Renal cortex interstitium (tissue), 11 donors: ENCODE measurements at regions not wholly inside any gene's neighbourhood (a gene's known extent, or its start where the extent isn't known, plus 50 kb on each side); places are given as distances from the start of the nearest gene placed in this dataset.

Source experiments
- DNase-seq, 11 donors: peaks; one replicate each; pipeline ENCODE4 v3.0.0-alpha.2; 2013; ENCODE audit warnings: low read depth in 9 of 11, low spot score in 4 of 11; ENCODE audit errors: extremely low read depth in 1 of 11

DNA sequence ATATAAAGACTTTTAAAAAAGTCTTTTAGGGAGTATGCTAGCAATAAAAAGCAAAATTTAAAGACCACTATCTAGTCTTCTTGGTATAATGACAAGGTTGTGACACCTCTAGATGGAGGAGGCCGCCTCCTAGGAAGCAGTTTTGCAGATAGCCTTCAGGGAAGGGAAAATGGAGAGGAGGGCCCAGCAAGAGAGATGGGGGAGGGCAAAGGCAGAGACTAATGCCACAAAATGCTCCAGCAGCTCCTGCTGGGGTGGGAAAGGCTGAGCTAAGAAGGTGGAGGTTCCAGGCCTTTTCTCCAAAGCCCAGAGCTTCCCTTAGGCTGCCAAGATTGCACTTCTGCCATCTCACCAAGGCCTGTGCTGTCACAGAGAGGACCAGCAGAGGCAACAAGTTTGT is 153.9 kb upstream of the THSD7B start:
- no peak for DNase-seq

DNA sequence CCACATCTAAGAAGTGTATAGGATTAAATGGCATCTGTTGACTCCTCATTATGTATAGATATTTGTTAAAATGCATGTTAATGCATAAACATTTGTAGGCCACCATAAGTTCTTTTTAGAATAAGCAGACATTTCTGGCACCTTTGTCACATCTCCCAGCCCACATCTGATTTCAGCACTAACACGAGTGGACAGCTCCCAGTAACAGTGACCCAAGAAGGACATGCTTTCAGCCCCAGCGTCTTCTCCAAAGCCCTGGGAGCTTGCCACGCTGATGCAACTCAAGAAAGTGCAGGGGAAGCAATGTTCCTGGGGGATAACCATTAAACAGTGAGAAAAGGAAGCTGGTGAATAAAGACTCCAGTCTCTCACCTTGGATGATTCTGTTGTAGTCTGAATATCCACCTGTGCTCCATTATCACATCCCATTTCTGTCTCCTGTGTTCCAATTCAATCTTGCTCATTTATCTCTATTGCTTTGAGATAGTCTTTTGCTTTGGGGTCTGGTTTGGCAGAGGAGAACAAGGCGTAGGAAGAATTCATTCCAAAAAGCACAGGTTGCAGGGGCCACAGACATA is 182.6 kb upstream of the THSD7B start:
- peak; percentile 9 to 54 (median 39) for DNase-seq

DNA sequence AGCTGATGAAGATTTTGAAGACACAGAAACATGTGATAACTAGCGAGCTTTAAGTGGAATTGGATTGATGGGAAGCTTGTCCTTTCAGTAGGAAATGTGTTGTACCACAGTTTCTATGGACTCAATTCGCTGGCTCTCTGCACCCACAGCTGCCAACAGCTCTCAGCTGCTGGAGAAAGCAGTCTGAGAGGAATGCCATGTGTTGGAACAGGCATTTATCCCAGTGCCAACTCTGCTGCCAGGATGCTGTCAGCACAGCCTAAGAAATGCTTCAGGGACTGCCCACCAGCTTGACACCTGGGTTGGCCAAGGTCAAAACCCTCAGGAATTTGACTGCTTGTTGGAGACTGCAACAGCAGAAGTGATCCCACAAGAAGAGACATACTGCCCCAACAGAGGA is 193.0 kb upstream of the THSD7B start:
- no peak for DNase-seq

DNA sequence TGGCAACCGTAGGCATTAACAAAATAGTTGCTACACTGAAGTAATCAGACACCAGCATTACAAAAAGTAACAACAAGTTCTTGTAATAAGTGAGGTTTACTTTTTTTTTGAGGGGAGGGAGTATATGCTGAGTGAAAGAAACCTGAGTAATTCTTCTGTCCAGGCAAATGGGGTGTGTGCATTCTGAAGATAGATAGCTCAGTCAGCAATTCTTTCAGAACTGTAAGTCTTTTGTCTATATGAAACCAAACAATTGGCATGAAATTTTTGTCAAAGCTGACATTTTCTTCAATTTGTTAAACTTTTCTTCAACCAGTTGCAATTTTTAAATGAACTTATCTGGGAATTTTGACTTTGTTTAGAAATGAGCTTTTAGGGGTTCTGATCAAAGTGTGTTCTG is 208.1 kb upstream of the THSD7B start:
- no peak for DNase-seq

DNA sequence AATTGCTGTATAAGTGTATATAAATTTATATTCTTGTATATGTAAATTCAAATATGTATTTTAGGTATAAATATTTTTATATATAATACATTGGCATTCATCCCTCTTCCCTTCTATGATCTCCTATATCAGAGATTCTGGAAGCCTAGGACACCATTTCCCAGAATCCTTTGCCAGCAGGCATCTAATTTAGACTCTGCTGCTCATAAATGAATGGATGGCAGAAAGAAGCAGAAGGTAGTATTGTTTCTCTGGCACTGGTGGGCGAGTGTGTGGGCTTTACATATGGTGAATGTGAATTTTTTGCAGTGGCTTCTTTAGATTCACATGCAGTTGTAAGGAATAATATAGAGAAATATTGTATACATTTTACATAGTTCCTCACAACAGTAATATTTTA is 215.2 kb upstream of the THSD7B start:
- DNase-seq = no peak

DNA sequence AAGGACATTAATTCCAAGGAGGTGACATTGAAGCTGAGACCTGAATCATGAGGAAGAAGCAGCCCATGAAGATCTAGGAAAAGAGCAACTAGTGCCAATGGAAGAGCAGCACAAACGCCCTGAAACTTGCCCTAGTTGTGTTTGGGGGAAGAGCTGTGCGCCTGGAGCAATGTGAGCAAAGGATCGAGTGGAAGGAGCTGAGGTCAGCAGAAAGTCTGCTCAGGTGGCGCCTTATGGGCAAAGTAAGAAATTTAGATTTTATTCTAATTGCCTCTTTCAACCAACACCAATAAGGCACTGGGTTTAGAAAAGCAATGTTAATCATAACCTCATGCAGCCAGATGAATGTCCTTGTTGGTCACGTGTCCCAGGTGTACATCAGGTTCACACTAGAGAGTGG is 226.0 kb upstream of the THSD7B start:
- DNase-seq = no peak

DNA sequence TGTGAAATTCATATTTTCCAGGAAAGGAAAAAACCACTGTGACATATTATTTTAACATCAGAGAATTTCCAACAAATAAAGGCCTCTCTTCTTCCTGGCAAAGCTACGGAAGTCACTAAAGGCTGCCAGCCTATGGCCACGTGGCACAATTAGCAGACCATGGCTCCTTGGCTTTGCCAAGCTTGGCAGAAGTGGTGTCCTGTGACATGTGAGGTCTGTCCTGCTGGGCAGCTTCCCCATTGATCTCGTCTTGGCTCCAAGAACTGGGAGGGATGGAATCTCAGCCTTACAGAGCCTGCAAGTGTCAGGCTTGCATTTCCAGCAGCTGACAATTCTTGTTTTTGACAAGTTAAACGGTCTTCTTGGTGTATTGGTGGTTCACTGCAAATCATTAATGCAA is 226.9 kb upstream of the THSD7B start:
- no peak for DNase-seq

DNA sequence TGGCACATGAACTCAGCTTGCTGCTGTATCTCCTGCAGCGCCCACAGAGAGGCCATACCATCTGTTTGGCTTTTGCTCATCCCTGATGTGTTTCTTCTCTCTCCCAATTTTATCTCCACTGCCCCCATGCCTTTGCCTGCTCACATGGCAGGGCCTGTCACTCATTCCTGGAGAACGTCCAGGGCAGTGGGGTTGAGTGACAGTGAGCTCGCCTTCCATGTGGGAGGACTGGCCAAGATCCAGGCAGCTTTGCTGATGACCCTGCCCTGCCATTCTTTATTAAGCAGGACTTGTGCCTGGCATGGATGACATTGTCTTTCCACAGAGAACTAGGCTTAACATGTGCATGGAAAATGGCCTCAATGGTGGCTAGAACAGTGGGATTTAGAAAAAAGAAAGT is 230.5 kb upstream of the THSD7B start:
- no peak for DNase-seq

DNA sequence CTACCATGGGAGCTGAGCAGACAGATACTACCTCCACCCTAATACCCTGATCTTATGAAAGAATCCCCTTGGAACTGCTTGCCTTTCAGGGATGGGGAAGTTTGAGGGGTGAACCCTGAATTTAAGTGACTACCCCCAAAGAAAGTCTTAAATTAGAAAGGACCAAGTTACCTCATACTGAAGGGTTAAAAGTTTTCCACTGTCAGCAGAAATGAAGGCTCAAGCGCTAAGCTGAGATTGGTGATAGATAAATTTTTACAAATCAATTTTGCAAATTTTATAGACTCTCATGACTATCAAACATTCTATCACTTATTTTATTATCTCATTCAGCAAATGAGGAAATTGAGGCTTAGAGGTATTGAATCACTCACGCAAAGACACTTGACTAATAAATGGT is 233.2 kb upstream of the THSD7B start:
- no peak for DNase-seq

DNA sequence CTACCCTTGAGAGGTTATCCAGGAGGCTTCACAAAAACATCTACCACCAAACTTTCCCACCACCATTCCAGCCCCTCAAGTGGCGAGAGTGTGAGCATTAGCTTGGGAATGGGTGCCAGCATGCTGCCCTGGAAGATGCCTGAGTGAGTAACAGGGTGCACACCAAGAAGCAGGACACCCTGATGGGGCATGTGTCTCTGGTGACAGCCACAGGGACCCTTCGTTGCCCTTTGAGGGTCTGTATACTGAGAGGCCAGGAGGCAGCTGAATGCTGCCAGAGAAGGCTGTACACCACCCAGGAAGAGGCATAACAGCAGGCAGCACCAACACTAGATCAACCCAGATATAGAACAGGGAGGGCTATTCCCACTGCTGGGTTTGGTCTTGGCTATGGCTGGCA is 233.6 kb upstream of the THSD7B start:
- no peak for DNase-seq

DNA sequence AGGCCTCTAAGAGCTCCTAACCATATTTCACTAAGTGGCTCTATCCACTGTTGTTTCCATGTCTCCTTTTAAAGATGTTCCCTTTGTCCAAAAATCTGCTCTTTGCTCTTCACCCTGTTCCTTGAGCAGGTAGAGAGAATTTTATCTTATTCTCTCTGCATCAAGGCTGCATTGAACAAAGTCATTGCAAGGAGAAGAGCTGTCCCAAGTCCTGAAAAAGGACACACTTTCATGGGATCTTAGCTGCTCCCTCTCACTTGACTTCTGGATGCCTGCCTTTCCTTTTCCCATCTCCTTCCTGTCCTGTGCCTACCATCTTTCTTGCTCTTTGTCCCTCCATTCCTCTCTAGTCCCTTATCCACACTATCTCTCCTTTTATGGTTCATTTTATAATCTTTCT is 235.2 kb upstream of the THSD7B start:
- DNase-seq = peak in 6 of 11 donors; percentile 1 to 10 (median 3)

DNA sequence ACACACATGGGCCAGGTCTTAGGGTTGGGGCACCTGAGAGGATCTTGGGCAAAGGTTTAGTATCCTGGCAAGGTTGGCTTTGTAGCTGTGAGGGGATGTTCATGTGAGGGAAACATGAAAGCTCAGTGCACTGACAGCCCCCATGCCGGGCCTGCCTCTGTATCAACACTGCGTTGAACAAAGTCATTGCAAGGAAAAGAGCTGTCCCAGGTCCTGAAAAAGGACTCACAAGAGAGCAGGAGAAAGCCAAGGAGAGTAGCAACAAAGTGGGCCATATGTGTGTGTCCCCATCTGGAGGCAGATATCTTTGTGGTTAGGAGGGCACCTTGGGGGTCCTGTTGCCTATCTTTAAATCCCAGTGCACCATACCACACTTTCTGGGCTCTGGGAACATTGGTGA is 237.8 kb upstream of the THSD7B start:
- peak; percentile 4 to 65 (median 54) for DNase-seq

DNA sequence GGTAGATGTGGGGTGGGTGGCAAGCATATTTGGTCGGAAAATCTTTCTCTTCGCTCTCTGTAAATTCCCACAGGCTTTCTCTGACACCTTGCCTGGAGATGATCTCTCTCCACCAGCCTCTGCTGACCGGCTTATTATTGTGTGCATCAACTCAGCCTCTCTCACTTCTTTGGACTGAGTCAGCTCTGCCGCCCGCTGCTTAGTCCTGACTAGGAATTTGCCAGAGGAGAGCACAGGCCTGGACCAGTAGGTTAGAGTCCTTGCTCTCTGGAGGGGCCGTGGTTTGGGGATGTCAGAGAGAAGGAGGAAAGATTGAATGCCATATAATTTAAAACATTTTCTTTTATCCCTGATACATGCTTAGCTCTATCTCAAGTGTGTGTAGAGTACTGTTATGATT is 242.6 kb upstream of the THSD7B start:
- DNase-seq = no peak

DNA sequence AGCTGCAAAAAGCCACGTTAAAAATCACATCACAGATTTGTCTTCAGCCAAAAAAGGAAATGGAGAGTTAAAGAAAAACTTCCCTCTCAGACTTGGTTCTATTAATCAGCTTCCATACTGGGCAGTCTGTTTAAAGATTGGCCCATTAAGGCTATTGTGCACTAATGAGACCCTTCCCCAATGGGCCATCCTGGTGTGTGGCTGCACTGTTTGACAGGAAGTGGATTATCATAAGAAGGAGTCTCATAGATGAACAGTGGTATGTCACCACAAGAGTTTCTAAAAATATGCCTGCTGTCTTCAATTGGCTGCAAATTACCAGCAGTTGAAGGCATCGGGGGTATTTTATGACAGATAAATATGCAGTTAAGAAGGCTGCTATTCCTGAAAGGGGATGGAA is 247.6 kb upstream of the THSD7B start:
- DNase-seq = no peak

DNA sequence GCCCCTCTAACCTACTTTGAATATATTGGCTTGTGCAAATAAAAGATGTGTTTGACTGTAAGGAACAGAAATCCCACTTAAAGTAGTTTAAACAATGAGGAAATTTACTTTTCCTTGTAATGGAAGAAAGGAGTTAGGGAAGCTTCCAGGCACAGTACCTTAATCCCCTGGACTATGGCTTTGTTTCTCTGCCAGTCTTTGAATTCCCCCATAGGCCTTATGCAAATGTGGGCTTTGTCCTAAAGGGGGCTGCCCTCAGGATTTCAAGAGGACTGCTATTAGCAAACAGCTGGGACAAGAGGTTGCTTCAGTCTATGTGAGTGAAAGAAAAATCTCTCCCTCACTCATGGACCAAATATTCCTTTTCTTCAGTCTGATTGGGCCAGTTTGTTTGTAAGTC is 255.1 kb upstream of the THSD7B start:
- DNase-seq = no peak

DNA sequence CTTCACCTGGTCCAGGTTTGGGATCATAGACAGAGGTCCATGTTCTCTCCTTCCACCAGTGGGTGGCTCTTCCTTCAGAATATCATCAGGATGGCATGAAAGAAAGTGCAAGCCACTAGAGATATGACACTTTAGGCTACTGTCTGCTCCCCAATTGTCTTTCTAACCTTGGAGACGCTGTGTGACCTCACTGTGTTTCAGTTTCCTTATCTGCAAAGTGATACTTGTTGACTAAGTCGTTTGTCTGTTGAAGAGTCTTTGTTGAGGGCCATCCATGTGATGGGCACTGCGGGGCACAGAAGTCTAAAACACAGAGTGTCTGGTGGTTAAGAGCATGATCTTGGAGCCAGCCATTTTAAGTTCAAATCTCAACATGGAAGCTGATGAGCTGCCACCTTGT is 259.9 kb upstream of the THSD7B start:
- DNase-seq = no peak

DNA sequence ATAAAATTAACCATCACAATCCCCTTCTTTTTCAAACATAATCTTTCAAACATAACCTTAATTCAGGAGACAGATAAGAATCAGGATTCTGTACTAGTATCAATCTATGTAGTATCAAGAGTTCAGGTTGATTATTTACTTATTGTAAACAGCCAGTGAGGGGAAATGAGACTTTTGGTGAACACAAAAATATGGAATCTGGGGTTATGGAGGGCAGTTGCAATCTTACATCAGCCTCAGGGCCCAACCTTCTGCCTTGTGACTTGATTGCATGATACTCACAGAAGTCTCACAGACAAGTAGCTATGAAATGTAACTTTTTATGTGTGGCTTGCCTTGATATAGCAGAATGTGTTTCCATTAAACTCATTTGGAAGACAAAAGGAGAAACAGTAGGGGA is 262.7 kb upstream of the THSD7B start:
- DNase-seq = no peak

DNA sequence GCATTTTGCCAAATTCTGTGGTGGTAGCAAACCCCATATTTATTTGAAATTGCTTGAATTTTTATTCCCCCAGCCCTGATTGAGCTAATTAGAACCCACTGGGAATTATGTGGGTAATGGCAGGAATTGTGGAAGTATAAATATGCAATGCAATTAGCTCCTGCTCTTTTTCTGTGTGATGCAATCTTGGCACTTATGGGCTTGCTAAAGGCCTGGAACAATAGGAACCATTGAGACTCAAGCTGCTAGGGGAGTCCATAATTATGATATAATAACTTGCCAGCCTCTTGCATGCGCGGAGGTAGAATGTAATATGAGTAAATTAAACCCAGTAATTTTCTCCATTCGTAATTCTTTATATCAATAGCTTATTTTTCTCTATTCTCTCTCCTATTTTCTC is 267.6 kb upstream of the THSD7B start:
- DNase-seq = no peak

DNA sequence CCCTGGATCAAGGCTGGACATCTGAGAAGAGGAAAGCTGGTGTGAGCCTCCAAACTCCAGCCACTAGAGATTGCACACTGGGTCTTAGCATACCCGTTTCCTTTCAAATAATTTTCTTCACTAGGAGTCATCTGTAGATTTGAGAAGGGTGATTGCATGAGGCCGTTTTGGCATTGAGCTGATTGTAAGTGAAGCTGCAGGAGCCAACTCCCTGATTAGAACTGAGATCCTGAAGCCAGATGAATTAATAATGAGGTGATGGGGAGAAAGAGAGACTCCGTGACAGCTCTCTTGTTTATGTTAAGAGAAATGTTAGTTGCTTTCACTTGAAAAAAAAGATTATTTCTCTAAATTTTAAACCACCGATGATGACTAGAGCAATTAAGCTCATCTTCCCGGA is 268.4 kb upstream of the THSD7B start:
- DNase-seq = no peak

DNA sequence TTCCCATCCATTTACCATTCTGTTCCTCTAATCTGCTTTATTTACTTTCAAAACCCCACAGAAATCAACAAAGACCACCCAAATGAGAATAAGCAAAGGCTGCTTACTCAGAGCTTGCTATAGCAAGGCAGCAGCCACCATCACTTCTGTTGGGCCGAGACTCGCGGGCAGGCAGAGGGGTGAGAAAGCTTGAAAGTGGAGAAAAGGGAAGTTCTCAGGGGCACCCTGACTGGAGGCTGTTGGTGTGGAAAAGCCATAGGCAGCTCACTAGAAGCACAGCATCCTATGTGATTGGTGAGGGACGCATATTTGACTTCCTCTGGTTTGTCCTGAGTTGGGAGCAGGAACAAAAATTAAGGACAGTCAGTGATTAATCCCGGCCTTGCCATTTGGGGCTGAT is 269.7 kb upstream of the THSD7B start:
- no peak for DNase-seq

DNA sequence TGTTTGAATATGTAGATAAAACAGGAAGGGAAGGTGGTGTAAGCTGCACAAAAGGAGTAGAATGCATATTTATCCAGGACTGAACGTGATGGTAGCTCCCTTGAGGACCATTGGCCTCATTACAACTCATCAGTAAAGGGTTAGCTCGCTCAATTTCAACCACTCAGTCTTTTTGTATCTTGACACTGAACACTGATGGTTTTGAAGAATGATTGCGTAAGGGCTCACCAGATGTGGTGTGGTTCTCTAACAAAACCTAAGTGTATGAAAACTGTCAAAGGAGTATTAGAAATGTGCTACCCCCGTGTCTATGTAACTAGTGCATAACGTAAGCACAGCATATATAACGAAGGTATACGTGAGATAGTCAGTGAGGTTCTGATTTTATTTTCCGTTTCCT is 272.4 kb upstream of the THSD7B start:
- no peak for DNase-seq

DNA sequence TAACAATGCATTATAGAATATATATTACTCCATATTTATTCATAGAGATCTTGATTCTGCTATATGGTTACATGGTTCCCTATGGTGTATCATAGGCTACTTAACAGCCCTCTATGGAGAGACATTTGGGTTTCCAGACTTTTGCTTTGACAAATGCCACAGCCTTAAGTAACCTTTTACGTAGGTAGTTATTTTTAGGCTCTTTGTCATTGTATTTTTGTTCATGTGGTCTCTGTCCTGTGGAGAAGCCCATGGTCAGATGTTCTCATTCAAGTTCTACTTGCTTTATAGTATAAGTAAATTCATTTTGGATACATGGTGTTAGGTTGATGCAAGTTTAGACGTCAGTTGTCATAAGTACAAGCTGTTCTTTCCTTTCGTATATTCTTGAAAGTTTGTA is 275.2 kb upstream of the THSD7B start:
- no peak for DNase-seq
